Brain microvascular endothelial cell (primary cell): ENCODE measurements at regions not wholly inside any gene's neighbourhood (a gene's known extent, or its start where the extent isn't known, plus 50 kb on each side); places are given as distances from the start of the nearest gene placed in this dataset.

Experiments
- DNase-seq: peaks from one replicate; pipeline ENCODE4 v3.0.0-alpha.2; 2020
- H3K27ac ChIP-seq: fragments of 250-450 bp; sonication (Bioruptor Pico); 2 replicates; pipeline ENCODE4 v1.5.1; 2020; ENCODE audit warnings: mild to moderate bottlenecking, moderate library complexity
- H3K27me3 ChIP-seq: fragments of 250-450 bp; sonication (Bioruptor Pico); replicated peaks from 2 replicates; pipeline ENCODE4 v1.5.1; 2020; ENCODE audit warnings: mild to moderate bottlenecking
- H3K36me3 ChIP-seq: fragments of 250-450 bp; sonication (Bioruptor Pico); replicated peaks from 2 replicates; pipeline ENCODE4 v1.5.1; 2020; ENCODE audit warnings: mild to moderate bottlenecking
- H3K4me3 ChIP-seq: 2 replicates; pipeline ENCODE4 v1.5.1; 2011; ENCODE audit warnings: low read depth, mild to moderate bottlenecking, control low read depth, low read length, moderate library complexity
- CTCF ChIP-seq: IDR thresholded peaks from 2 replicates; pipeline ENCODE4 v1.5.1; 2011; ENCODE audit warnings: low read depth, mild to moderate bottlenecking, moderate library complexity, low read length, control low read depth, inconsistent platforms; ENCODE audit errors: missing control alignments
- in situ Hi-C: cut with HindIII; loops from 2 replicates; pipeline ENCODE4 v1.10.0; 2017; ENCODE audit warnings: low sequenced_read_pairs, low pct_ligation_motif_present

GRCh38 chr6:104585646-104586045 lies 274.1 kb downstream of the HACE1 start:
- DNase-seq, result no peak

GRCh38 chr6:104580452-104580851 lies 279.3 kb downstream of the HACE1 start:
- Histone ChIP-seq H3K27me3 (no peaks in the 10 kb centered on the region), H3K36me3 (no peaks in the 10 kb centered on the region), H3K4me3 (no peak overlapping the region), H3K27ac (no peak overlapping the region)
- DNase-seq, result no peak
- in situ Hi-C loops, result no loop called here
- no peak for TF ChIP-seq CTCF

More at GRCh38 chr6:104585646-104586045, 274.1 kb downstream of the HACE1 start:
- H3K36me3 ChIP-seq, result no peaks in the 10 kb centered on the region
- no peak for TF ChIP-seq CTCF
- H3K27ac ChIP-seq, result no peak overlapping the region
- H3K4me3 ChIP-seq, result no peak overlapping the region
- in situ Hi-C loops, result no loop called here
- H3K27me3 ChIP-seq, result no peaks in the 10 kb centered on the region

- no peak overlapping the region for H3K27ac ChIP-seq
- no peak for DNase-seq
- in situ Hi-C loops, result no loop called here
- H3K36me3 ChIP-seq, result no peaks in the 10 kb centered on the region
- H3K4me3 ChIP-seq, result no peak overlapping the region
- no peaks in the 10 kb centered on the region for H3K27me3 ChIP-seq
- no peak for TF ChIP-seq CTCF
Measured at GRCh38 chr6:104579310-104579863, 280.3 kb downstream of the HACE1 start.

- Histone ChIP-seq H3K36me3 (no peaks in the 10 kb centered on the region), H3K4me3 (no peak overlapping the region), H3K27me3 (no peaks in the 10 kb centered on the region), H3K27ac (no peak overlapping the region)
- TF ChIP-seq CTCF, result no peak
- in situ Hi-C loops, result no loop called here
- no peak for DNase-seq
Measured at GRCh38 chr6:104575536-104575935, 284.2 kb downstream of the HACE1 start.

GRCh38 chr6:104574135-104574750 lies 285.5 kb downstream of the HACE1 start:
- no peak for DNase-seq
- in situ Hi-C loops, result no loop called here
- no peak overlapping the region for H3K27ac ChIP-seq
- no peak for TF ChIP-seq CTCF
- no peaks in the 10 kb centered on the region for H3K27me3 ChIP-seq
- H3K36me3 ChIP-seq, result no peaks in the 10 kb centered on the region
- no peak overlapping the region for H3K4me3 ChIP-seq

GRCh38 chr6:104573350-104573749 lies 286.4 kb downstream of the HACE1 start:
- no peak for TF ChIP-seq CTCF
- Histone ChIP-seq H3K4me3 (no peak overlapping the region), H3K36me3 (no peaks in the 10 kb centered on the region), H3K27me3 (no peaks in the 10 kb centered on the region), H3K27ac (no peak overlapping the region)
- DNase-seq, result no peak
- in situ Hi-C loops, result no loop called here
